ENCODE measurements at regions not wholly inside any gene's neighbourhood (a gene's known extent, or its start where the extent isn't known, plus 50 kb on each side); places are given as distances from the start of the nearest gene placed in this dataset.
"Not testable (repeated sequence)": the region's sequence is repeated elsewhere in the genome, so short reads cannot be mapped to it uniquely, and the experiment has no call there.

DNA sequence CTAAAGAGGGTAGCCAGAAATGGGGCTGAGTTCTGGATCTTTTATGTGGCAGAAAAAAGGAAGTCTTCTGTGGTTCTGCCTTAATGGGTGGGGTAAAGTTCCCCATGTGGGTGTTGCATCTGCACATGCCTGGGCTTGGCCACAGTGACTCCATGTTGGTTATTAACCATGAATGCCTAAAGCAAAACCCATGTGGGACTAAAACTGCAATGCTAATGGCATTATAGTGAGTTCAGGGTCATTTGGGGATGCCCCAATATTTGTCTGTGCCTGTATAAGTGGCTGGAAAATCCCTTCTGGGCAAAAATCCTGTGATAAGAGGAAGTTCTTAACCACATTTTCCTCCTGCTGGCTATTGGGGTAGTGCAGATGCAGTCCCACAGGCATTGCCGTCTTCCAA lies 857.4 kb downstream of the FAT4 start:
- Mint-ChIP-seq H3K27me3 (no peaks in the 10 kb centered on the region), H3K4me3 (no peak overlapping the region), H3K27ac (no peak overlapping the region), H3K36me3 (no peaks in the 10 kb centered on the region), H3K9me3 (peaks cover 5% of the 10 kb centered on the region), H3K4me1 (no peaks in the 10 kb centered on the region)

DNA sequence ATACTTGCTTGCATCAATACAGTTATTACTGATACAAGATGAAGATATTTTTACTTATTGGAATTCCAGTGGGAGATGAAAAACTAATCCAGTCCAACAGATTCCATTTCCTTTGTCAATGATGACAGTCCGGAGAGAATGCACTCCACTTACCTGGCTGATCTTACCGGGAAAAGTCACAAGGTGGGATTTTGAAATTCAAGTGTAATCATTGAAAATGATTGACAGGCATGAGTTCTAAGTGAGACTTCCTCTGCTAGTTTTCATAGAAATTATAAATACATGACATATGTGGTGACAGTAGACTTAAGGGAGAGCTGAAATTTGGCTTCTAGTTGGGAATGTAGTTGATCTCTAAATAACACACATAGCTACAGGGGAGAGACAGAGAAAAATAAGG lies 859.9 kb downstream of the FAT4 start:
- H3K4me3 Mint-ChIP-seq: no peak overlapping the region
- H3K9me3 Mint-ChIP-seq: peaks cover 5% of the 10 kb centered on the region
- no peaks in the 10 kb centered on the region for H3K36me3 Mint-ChIP-seq
- no peak overlapping the region for H3K27ac Mint-ChIP-seq
- H3K27me3 Mint-ChIP-seq: no peaks in the 10 kb centered on the region
- no peaks in the 10 kb centered on the region for H3K4me1 Mint-ChIP-seq

DNA sequence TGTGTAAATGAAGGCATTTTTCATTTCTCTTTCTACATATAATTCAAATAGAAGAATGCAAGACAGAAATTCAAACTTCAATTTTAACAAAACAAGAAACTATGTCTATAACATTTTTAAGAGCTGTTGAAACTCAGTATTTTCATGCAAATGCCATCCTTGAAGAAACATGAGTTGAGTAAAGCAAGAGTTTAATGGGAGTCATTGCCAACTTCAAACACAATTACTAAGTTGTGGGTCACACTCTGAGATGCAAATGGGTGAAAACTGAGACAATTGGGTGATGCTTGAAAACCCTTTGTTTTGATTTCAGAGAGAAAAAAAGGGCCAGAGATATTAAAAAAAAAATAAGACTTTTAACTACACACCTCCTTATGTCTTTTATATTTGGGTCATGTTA lies 865.9 kb downstream of the FAT4 start:
- Mint-ChIP-seq H3K4me3 (no peak overlapping the region), H3K4me1 (no peaks in the 10 kb centered on the region), H3K27me3 (no peaks in the 10 kb centered on the region), H3K27ac (no peak overlapping the region), H3K36me3 (no peaks in the 10 kb centered on the region), H3K9me3 (peaks cover 5% of the 10 kb centered on the region)

- H3K4me1 Mint-ChIP-seq: no peaks in the 10 kb centered on the region
- H3K27ac Mint-ChIP-seq: no peak overlapping the region
- no peaks in the 10 kb centered on the region for H3K36me3 Mint-ChIP-seq
- no peaks in the 10 kb centered on the region for H3K27me3 Mint-ChIP-seq
- H3K9me3 Mint-ChIP-seq: no peaks in the 10 kb centered on the region
- H3K4me3 Mint-ChIP-seq: no peak overlapping the region
Observed at GRCh38 chr4:126182336-126182735, 867.6 kb downstream of the FAT4 start.

DNA sequence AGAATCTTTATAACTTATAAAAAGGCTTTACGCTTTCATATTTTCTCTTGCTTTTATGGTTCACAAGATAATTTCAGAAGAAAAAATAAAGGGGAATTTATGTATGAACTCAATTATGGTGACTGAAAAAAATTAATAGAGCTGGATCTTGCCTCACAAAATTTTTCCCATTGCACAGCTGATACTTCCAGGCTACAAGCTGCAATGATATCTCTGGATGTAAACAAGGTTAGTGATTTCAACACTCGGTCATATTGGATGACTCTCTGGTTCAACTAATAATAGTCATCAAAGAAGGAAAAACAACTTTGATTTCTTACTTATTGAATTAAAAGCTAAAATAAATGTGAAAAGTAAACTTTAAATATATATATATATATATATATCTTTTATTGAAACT lies 868.0 kb downstream of the FAT4 start:
- Mint-ChIP-seq H3K27ac (no peak overlapping the region), H3K4me3 (no peak overlapping the region), H3K4me1 (no peaks in the 10 kb centered on the region), H3K36me3 (no peaks in the 10 kb centered on the region), H3K27me3 (no peaks in the 10 kb centered on the region), H3K9me3 (no peaks in the 10 kb centered on the region)

DNA sequence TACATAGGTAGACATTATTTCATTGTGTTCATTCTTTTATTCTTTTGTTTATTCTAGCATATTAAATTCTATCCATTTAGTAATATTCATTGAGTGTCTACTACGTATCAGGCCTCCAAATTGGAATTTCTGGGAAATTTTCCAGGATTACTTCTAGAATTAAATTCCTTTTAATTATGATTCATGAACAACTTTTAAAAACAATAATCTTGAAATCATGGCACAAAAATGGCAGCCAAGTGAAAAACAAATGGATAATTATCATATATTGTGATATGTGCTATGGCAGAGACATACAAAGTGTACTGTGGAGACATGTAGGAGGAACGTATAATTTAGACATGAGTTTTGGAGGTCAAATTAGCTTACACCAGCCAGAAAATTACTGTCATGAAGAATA lies 868.5 kb downstream of the FAT4 start:
- H3K9me3 Mint-ChIP-seq: no peaks in the 10 kb centered on the region
- H3K36me3 Mint-ChIP-seq: no peaks in the 10 kb centered on the region
- no peak overlapping the region for H3K4me3 Mint-ChIP-seq
- no peak overlapping the region for H3K27ac Mint-ChIP-seq
- H3K4me1 Mint-ChIP-seq: no peaks in the 10 kb centered on the region
- H3K27me3 Mint-ChIP-seq: no peaks in the 10 kb centered on the region

GRCh38 chr4:126191536-126191935 lies 876.8 kb downstream of the FAT4 start:
- Mint-ChIP-seq H3K9me3 (no peaks in the 10 kb centered on the region), H3K36me3 (no peaks in the 10 kb centered on the region), H3K27ac (no peak overlapping the region), H3K4me1 (no peaks in the 10 kb centered on the region), H3K4me3 (no peak overlapping the region), H3K27me3 (no peaks in the 10 kb centered on the region)

DNA sequence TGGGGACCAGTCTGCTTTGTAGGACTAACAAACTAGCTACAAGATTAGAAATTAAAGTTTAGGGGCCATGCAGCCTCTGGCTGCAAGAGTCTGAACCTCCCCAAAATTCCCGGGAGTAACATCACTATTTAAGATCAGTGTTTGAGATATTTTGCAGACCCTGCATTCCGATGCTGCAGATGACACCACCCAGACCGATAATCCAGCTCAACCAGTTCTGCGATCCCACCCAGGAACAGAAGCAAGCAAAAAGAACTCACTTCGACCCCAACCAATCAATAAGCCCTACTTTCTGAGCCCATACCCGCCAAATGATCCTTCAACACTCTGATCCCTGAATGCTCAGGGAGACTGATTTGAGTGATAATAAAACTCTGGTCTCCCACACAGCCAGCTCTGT lies 877.8 kb downstream of the FAT4 start:
- no peaks in the 10 kb centered on the region for H3K36me3 Mint-ChIP-seq
- H3K4me1 Mint-ChIP-seq: no peaks in the 10 kb centered on the region
- no peak overlapping the region for H3K27ac Mint-ChIP-seq
- no peaks in the 10 kb centered on the region for H3K27me3 Mint-ChIP-seq
- no peak overlapping the region for H3K4me3 Mint-ChIP-seq
- H3K9me3 Mint-ChIP-seq: no peaks in the 10 kb centered on the region

DNA sequence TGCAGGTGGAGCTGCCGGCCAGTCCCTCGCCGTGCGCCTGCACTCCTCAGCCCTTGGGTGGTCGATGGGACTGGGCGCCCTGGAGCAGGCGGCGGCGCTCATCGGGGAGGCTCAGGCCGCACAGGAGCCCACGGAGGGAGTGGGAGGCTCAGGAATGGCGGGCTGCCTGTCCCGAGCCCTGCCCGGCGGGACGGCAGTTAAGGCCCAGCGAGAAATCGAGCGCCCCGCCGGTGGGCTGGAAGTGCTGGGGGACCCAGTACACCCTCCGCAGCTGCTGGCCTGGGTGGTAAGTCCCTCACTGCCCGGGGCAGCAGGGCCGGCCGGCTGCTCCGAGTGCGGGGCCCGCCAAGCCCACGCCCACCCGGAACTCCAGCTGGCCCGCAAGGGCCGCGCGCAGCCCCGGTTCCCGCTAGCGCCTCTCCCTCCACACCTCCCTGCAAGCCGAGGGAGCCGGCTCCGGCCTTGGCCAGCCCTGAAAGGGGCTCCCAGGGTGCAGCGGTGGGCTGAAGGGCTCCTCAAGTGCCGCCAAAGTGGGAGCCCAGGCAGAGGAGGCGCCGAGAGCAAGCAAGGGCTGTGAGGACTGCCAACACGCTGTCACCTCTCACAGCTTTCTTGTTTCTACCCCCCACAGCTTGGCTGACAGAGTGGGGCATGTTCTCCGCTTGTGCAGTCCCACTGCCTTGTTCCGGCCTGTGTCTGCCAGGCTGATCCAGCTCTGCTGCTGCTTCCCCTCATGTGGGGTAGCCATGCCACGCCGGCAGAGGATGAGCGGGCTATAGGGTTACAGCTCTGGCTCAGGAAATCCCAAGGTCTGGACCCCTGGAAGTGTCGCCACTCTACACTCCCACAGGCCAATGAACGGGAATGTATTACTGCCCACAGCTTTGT lies 886.7 kb downstream of the FAT4 start:
- H3K4me3 Mint-ChIP-seq, H3K27ac Mint-ChIP-seq, H3K27me3 Mint-ChIP-seq, H3K36me3 Mint-ChIP-seq, H3K9me3 Mint-ChIP-seq, H3K4me1 Mint-ChIP-seq: not testable (repeated sequence)

GRCh38 chr4:126202226-126202625 lies 887.5 kb downstream of the FAT4 start:
- H3K4me1 Mint-ChIP-seq: no peaks in the 10 kb centered on the region
- peaks cover 4% of the 10 kb centered on the region for H3K9me3 Mint-ChIP-seq
- no peak overlapping the region for H3K4me3 Mint-ChIP-seq
- H3K27me3 Mint-ChIP-seq: no peaks in the 10 kb centered on the region
- H3K36me3 Mint-ChIP-seq: no peaks in the 10 kb centered on the region
- H3K27ac Mint-ChIP-seq: no peak overlapping the region

GRCh38 chr4:126207910-126208309 lies 893.2 kb downstream of the FAT4 start:
- Mint-ChIP-seq H3K27ac (no peak overlapping the region), H3K9me3 (peaks cover 6% of the 10 kb centered on the region), H3K4me1 (no peaks in the 10 kb centered on the region), H3K36me3 (no peaks in the 10 kb centered on the region), H3K4me3 (no peak overlapping the region), H3K27me3 (no peaks in the 10 kb centered on the region)

DNA sequence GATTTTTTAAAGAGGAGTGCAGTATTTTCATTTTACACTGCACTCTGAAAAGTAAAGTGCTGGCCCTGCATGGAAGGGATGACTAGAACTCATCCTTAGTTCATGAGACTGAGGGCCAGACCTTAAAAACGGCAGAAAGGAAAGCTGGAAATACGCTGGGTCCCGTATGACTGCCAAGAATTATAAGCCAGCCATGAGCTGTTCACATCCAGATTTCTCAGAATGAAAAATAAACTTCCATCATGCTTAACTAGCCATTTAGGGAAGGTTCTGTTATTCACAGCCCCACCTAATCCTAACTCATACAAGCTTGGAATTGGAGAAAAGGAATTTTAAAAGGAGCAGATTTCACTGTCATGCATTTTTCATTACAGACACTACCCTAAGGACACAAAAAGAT lies 894.4 kb downstream of the FAT4 start:
- Mint-ChIP-seq H3K4me3 (no peak overlapping the region), H3K9me3 (peaks cover 6% of the 10 kb centered on the region), H3K36me3 (no peaks in the 10 kb centered on the region), H3K27me3 (no peaks in the 10 kb centered on the region), H3K4me1 (no peaks in the 10 kb centered on the region), H3K27ac (no peak overlapping the region)

DNA sequence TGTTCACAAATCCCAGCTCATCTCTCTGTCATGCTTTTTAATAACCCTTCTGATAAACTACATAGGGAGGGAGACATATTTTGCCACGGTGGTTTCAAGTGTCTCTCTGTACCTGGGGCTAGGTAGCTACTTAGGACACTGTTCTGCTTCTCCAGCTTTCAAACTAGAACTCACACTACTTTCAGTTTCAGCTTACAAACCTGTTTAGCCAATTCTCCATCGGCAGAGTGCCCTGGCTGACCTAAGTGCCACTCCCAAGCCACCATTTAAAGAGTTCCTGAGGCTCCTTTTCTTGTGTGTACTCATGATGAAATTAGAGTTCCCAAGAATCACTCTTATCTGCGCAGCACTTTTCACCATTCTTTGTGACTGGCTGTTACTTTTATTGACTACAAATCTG lies 899.2 kb downstream of the FAT4 start:
- H3K4me1 Mint-ChIP-seq: no peaks in the 10 kb centered on the region
- H3K9me3 Mint-ChIP-seq: no peaks in the 10 kb centered on the region
- no peak overlapping the region for H3K4me3 Mint-ChIP-seq
- no peaks in the 10 kb centered on the region for H3K27me3 Mint-ChIP-seq
- H3K27ac Mint-ChIP-seq: no peak overlapping the region
- no peaks in the 10 kb centered on the region for H3K36me3 Mint-ChIP-seq

GRCh38 chr4:126215759-126216158 lies 901.0 kb downstream of the FAT4 start:
- no peaks in the 10 kb centered on the region for H3K4me1 Mint-ChIP-seq
- H3K27me3 Mint-ChIP-seq: no peaks in the 10 kb centered on the region
- no peaks in the 10 kb centered on the region for H3K9me3 Mint-ChIP-seq

GRCh38 chr4:126216611-126217010 lies 901.9 kb downstream of the FAT4 start:
- no peaks in the 10 kb centered on the region for H3K27me3 Mint-ChIP-seq
- H3K36me3 Mint-ChIP-seq: no peaks in the 10 kb centered on the region
- no peaks in the 10 kb centered on the region for H3K9me3 Mint-ChIP-seq
- no peaks in the 10 kb centered on the region for H3K4me1 Mint-ChIP-seq
- no peak overlapping the region for H3K4me3 Mint-ChIP-seq
- no peak overlapping the region for H3K27ac Mint-ChIP-seq

More at GRCh38 chr4:126215759-126216158, 901.0 kb downstream of the FAT4 start:
- Mint-ChIP-seq H3K4me3 (no peak overlapping the region), H3K27ac (no peak overlapping the region), H3K36me3 (no peaks in the 10 kb centered on the region)

DNA sequence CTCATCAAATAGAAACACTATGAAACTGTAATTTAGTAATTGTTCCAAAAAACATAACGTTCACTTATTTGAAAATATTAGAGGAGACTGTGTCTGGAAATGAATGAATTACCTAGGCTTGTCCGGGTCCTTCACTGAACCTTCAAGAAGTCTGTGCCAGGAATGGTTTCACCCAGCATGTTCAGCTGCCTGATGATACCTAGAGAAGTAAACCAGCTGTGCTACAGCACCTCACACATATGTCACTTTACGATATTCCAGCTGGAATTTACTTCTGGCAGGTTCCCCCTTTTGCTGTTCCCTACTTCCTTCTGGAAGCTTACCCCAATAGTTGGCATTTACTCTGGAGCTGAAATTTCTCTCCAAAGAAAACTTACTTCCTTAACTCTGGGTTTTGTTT lies 906.5 kb downstream of the FAT4 start:
- H3K36me3 Mint-ChIP-seq: no peaks in the 10 kb centered on the region
- peaks cover 4% of the 10 kb centered on the region for H3K9me3 Mint-ChIP-seq
- no peaks in the 10 kb centered on the region for H3K4me1 Mint-ChIP-seq
- no peak overlapping the region for H3K27ac Mint-ChIP-seq
- H3K4me3 Mint-ChIP-seq: no peak overlapping the region
- H3K27me3 Mint-ChIP-seq: no peaks in the 10 kb centered on the region

All from activated naive CD4-positive, alpha-beta T cell treated with anti-CD3 and anti-CD28 coated beads, Interleukin-2, amount 50 U/mL, for 24 hours (primary cell).